ENCODE measurements at regions not wholly inside any gene's neighbourhood (a gene's known extent, or its start where the extent isn't known, plus 50 kb on each side); places are given as distances from the start of the nearest gene placed in this dataset.

- H3K4me1 ChIP-seq (ENCODE audit: control insufficient read depth in 2 of 2, insufficient read depth in 2 of 2, low read length in 2 of 2) = peaks cover 3% of the 10 kb centered on the region in 2 donors
- H3K36me3 ChIP-seq (replicated peaks in 1 of 2; ENCODE audit: control extremely low read depth in 1 of 2, control insufficient read depth in 1 of 2, extremely low read depth in 1 of 2, insufficient read depth in 2 of 2, low read length in 1 of 2) = no peaks in the 10 kb centered on the region
- TF ChIP-seq EZH2 (IDR thresholded peaks at IDR 0.05; ENCODE audit: borderline replicate concordance, insufficient read depth, low read depth, low read length, poor library complexity, severe bottlenecking) (no peak), CTCF (IDR thresholded peaks at IDR 0.05) (no peak)
- ChIA-PET CTCF (interaction anchor here (0.6 kb wide), 1 partner anchor 92 kb away, joined by 3 read pairs; no protein-coding TSS in a partner anchor), POLR2A (no interaction called here)
- 100% methylated on average over 2 of the region's 3 CpGs for WGBS (ENCODE audit: insufficient coverage)
- intact Hi-C loops (cut with micrococcal nuclease) = no loop called here
- H3K27me3 ChIP-seq (replicated peaks in 1 of 4; ENCODE audit: control extremely low read depth in 1 of 4, control insufficient read depth in 3 of 4, insufficient read depth in 4 of 4, low read length in 3 of 4) = peaks cover 0 to 4% (median 0%) of the 10 kb centered on the region in 4 experiments
- Mint-ChIP-seq H3K9me3 (ENCODE audit: insufficient read depth) (peaks cover 9% of the 10 kb centered on the region), H3K4me3 (no peak overlapping the region), H3K27me3 (peaks cover 19% of the 10 kb centered on the region), H3K27ac (no peak overlapping the region), H3K4me1 (peaks cover 7% of the 10 kb centered on the region)
- no peak overlapping the region for H3K27ac ChIP-seq (ENCODE audit: low read length in 2 of 2)
- H3K4me2 ChIP-seq (replicated peaks; ENCODE audit: low read depth, low read length, poor library complexity, severe bottlenecking) = no peak overlapping the region
- H3K9me3 ChIP-seq (ENCODE audit: control extremely low read depth in 1 of 3, control insufficient read depth in 2 of 3, insufficient read depth in 1 of 3, low read length in 2 of 3) = peaks cover 0 to 9% (median 4%) of the 10 kb centered on the region in 3 donors
- H3K9ac ChIP-seq (ENCODE audit: low read length) = no peak overlapping the region
- H3K4me3 ChIP-seq (ENCODE audit: control extremely low read depth in 1 of 5, extremely low read depth in 1 of 5, insufficient read depth in 1 of 5, low read depth in 2 of 5, low read length in 4 of 5) = no peak overlapping the region
- DNase-seq (no peak), ATAC-seq (ENCODE audit: low read depth) (no peak)
- H2AFZ ChIP-seq (ENCODE audit: insufficient read depth, low read depth, low read length, poor library complexity, severe bottlenecking) = no peak overlapping the region
- no peaks in the 10 kb centered on the region for H3K79me2 ChIP-seq (ENCODE audit: control insufficient read depth, insufficient read depth, low read length)
- no peaks in the 10 kb centered on the region for H4K20me1 ChIP-seq (ENCODE audit: control insufficient read depth, insufficient read depth, low read length, poor library complexity, severe bottlenecking)
Measured at GRCh38 chr10:113988535-113988934, 55.1 kb upstream of the ADRB1 start.

- Histone ChIP-seq H3K4me1 (ENCODE audit: control insufficient read depth in 2 of 2, insufficient read depth in 2 of 2, low read length in 2 of 2) (peaks cover 8 to 9% of the 10 kb centered on the region in 2 donors), H4K20me1 (ENCODE audit: control insufficient read depth, insufficient read depth, low read length, poor library complexity, severe bottlenecking) (no peaks in the 10 kb centered on the region), H3K79me2 (ENCODE audit: control insufficient read depth, insufficient read depth, low read length) (no peaks in the 10 kb centered on the region), H3K4me3 (ENCODE audit: control extremely low read depth in 1 of 5, extremely low read depth in 1 of 5, insufficient read depth in 1 of 5, low read depth in 2 of 5, low read length in 4 of 5) (no peak overlapping the region), H3K36me3 (replicated peaks in 1 of 2; ENCODE audit: control extremely low read depth in 1 of 2, control insufficient read depth in 1 of 2, extremely low read depth in 1 of 2, insufficient read depth in 2 of 2, low read length in 1 of 2) (no peaks in the 10 kb centered on the region), H3K27me3 (replicated peaks in 1 of 4; ENCODE audit: control extremely low read depth in 1 of 4, control insufficient read depth in 3 of 4, insufficient read depth in 4 of 4, low read length in 3 of 4) (peaks cover 0 to 4% (median 2%) of the 10 kb centered on the region in 4 experiments), H3K9ac (ENCODE audit: low read length) (no peak overlapping the region), H3K4me2 (replicated peaks; ENCODE audit: low read depth, low read length, poor library complexity, severe bottlenecking) (no peak overlapping the region), H3K9me3 (ENCODE audit: control extremely low read depth in 1 of 3, control insufficient read depth in 2 of 3, insufficient read depth in 1 of 3, low read length in 2 of 3) (peaks cover 0 to 9% (median 4%) of the 10 kb centered on the region in 3 donors), H2AFZ (ENCODE audit: insufficient read depth, low read depth, low read length, poor library complexity, severe bottlenecking) (no peak overlapping the region), H3K27ac (ENCODE audit: low read length in 2 of 2) (no peak overlapping the region)
- Mint-ChIP-seq H3K4me3 (no peak overlapping the region), H3K27me3 (peaks cover 33% of the 10 kb centered on the region), H3K27ac (no peak overlapping the region), H3K9me3 (ENCODE audit: insufficient read depth) (peaks cover 9% of the 10 kb centered on the region), H3K4me1 (peaks cover 11% of the 10 kb centered on the region)
- ChIA-PET CTCF (no interaction called here), POLR2A (no interaction called here)
- intact Hi-C loops (cut with micrococcal nuclease) = no loop called here
- TF ChIP-seq EZH2 (IDR thresholded peaks at IDR 0.05; ENCODE audit: borderline replicate concordance, insufficient read depth, low read depth, low read length, poor library complexity, severe bottlenecking) (no peak), CTCF (IDR thresholded peaks at IDR 0.05) (no peak)
- no peak for ATAC-seq (ENCODE audit: low read depth)
- DNase-seq = no peak
- 79% methylated on average over 7 of the region's 11 CpGs for WGBS (ENCODE audit: insufficient coverage)
Measured at GRCh38 chr10:113991091-113991860, 52.4 kb upstream of the ADRB1 start.
